A549 (cell line): ENCODE measurements at regions not wholly inside any gene's neighbourhood (a gene's known extent, or its start where the extent isn't known, plus 50 kb on each side); places are given as distances from the start of the nearest gene placed in this dataset.

Experiments
- ATAC-seq, 2 experiments: fragments of 200-7000 bp in 1 of 2; fragments of >200 bp in 1 of 2; cut with Nextera tagmentation in 1 of 2; cut with Tn5 transposase in 1 of 2; 3 replicates each; pipeline versions ENCODE4 v1.8.0 to v1.9.1; 2018 to 2020; ENCODE audit warnings: mild to moderate bottlenecking in 1 of 2, moderate library complexity in 1 of 2
- CTCF ChIA-PET: fragments of 300-600 bp; sonication (Branson Sonifier 250); formaldehyde crosslinking; extraction: SDS; loops from one replicate; lab custom pipeline; 2021; ENCODE audit warnings: antibody characterized with exemption, inconsistent platforms; lab: Yijun Ruan, JAX
- POLR2A ChIA-PET: fragments of 350-600 bp; formaldehyde crosslinking; extraction: SDS; loops from one replicate; lab custom pipeline; 2021; ENCODE audit warnings: antibody characterized with exemption, inconsistent platforms; lab: Yijun Ruan, JAX
- DNase-seq, 2 experiments: peaks; one replicate each; pipeline versions ENCODE4 v3.0.0 to v3.0.0-alpha.2; 2011 to 2016; ENCODE audit warnings: low read depth in 1 of 2, low spot score in 1 of 2
- FAIRE-seq: peaks from 2 replicates; lab custom pipeline; 2011; peaks lifted over from hg19 to GRCh38; lab: Jason Lieb, UNC
- H3K27ac ChIP-seq, 2 experiments: fragments of >200 bp; sonication (Bioruptor Twin); formaldehyde crosslinking; 3 replicates each; pipeline ENCODE4 v1.5.1; 2016 to 2017
- H3K4me1 ChIP-seq: fragments of >200 bp; sonication (Bioruptor Twin); formaldehyde crosslinking; 3 replicates; pipeline ENCODE4 v1.6.1; 2016
- H3K4me2 ChIP-seq: fragments of >200 bp; sonication (Bioruptor Twin); formaldehyde crosslinking; 3 replicates; pipeline ENCODE4 v1.6.1; 2016
- H3K4me3 ChIP-seq: fragments of >200 bp; sonication (Bioruptor Twin); formaldehyde crosslinking; 3 replicates; pipeline ENCODE4 v1.5.1; 2016
- H3K9me3 ChIP-seq: fragments of >200 bp; sonication (Bioruptor Twin); formaldehyde crosslinking; 3 replicates; pipeline ENCODE4 v1.6.1; 2016
- ATOH8 ChIP-seq: fragments of 250-450 bp; sonication (Bioruptor Pico); IDR thresholded peaks from 2 replicates; pipeline ENCODE4 v1.5.0; 2020; ENCODE audit warnings: low read depth, mild to moderate bottlenecking, moderate library complexity
- BCL3 ChIP-seq: fragments of >200 bp; sonication (Bioruptor Twin); formaldehyde crosslinking; IDR thresholded peaks from 3 replicates; pipeline ENCODE4 v1.6.1; 2016
- CEBPB ChIP-seq, 2 experiments: fragments of >200 bp in 1 of 2; sonication (Bioruptor Twin) in 1 of 2; formaldehyde crosslinking in 1 of 2; IDR thresholded peaks; 2 replicates each; pipeline ENCODE4 v1.6.1; 2012 to 2016
- CTCF ChIP-seq: fragments of >200 bp; sonication (Bioruptor Twin); formaldehyde crosslinking; IDR thresholded peaks from 3 replicates; pipeline ENCODE4 v1.5.1; 2016
- E2F6 ChIP-seq: IDR thresholded peaks from 2 replicates; pipeline ENCODE4 v1.6.1; 2012; ENCODE audit warnings: low read depth, borderline replicate concordance
- EP300 ChIP-seq, 2 experiments: fragments of >200 bp; sonication (Bioruptor Twin); formaldehyde crosslinking; IDR thresholded peaks; 2 replicates in 1 of 2; 3 replicates in 1 of 2; pipeline ENCODE4 v1.6.1; 2016 to 2017
- ESRRA ChIP-seq: fragments of 150-350 bp; IDR thresholded peaks from 2 replicates; pipeline ENCODE4 v1.6.1; 2014; ENCODE audit warnings: mild to moderate bottlenecking, low read length, borderline replicate concordance
- FOSL2 ChIP-seq, 2 experiments: fragments of 450-650 bp in 1 of 2; fragments of >200 bp in 1 of 2; sonication (Bioruptor Twin) in 1 of 2; formaldehyde crosslinking; IDR thresholded peaks; 2 replicates each; pipeline versions ENCODE4 v1.5.0 to v1.6.1; 2016 to 2020; ENCODE audit warnings: mild to moderate bottlenecking in 1 of 2, moderate library complexity in 1 of 2
- FOXS1 ChIP-seq: fragments of 250-450 bp; sonication (Bioruptor Pico); IDR thresholded peaks from 2 replicates; pipeline ENCODE4 v1.5.0; 2020; ENCODE audit warnings: mild to moderate bottlenecking, moderate library complexity
- HDAC2 ChIP-seq: fragments of 200-600 bp; sonication (generic); IDR thresholded peaks from 2 replicates; pipeline ENCODE4 v1.6.1; 2016
- HES2 ChIP-seq: fragments of >200 bp; sonication (Bioruptor Twin); formaldehyde crosslinking; IDR thresholded peaks from 2 replicates; pipeline ENCODE4 v1.6.1; 2016
- HOXA7 ChIP-seq: fragments of 250-450 bp; sonication (Bioruptor Pico); IDR thresholded peaks from 2 replicates; pipeline ENCODE4 v1.5.0; 2020; ENCODE audit warnings: mild to moderate bottlenecking, moderate library complexity
- HOXB5 ChIP-seq: fragments of 250-450 bp; sonication (Bioruptor Pico); IDR thresholded peaks from 2 replicates; pipeline ENCODE4 v1.5.0; 2020; ENCODE audit warnings: mild to moderate bottlenecking, moderate library complexity
- JUN ChIP-seq, 2 experiments: fragments of >200 bp; sonication (Bioruptor Twin); formaldehyde crosslinking; IDR thresholded peaks; 2 replicates in 1 of 2; 3 replicates in 1 of 2; pipeline ENCODE4 v1.6.1; 2016 to 2017
- MAFK ChIP-seq: fragments of 450-650 bp; IDR thresholded peaks from 2 replicates; pipeline ENCODE4 v1.6.1; 2014; ENCODE audit not compliant: partially characterized antibody
- MAX ChIP-seq: IDR thresholded peaks from 2 replicates; pipeline ENCODE4 v1.6.1; 2012
- MAZ ChIP-seq: fragments of 150-350 bp; IDR thresholded peaks from 2 replicates; pipeline ENCODE4 v1.6.1; 2014; ENCODE audit warnings: antibody characterized with exemption, low read depth, low read length, borderline replicate concordance
- POLR2A ChIP-seq: IDR thresholded peaks from 2 replicates; pipeline ENCODE4 v1.6.1; 2012; ENCODE audit warnings: mild to moderate bottlenecking, low read length
- RCOR1 ChIP-seq: fragments of 150-350 bp; IDR thresholded peaks from 2 replicates; pipeline ENCODE4 v1.6.1; 2014; ENCODE audit warnings: antibody characterized with exemption, low read length, low read depth
- REST ChIP-seq: fragments of 200-600 bp; sonication (generic); IDR thresholded peaks from 2 replicates; pipeline ENCODE4 v1.6.1; 2016; ENCODE audit warnings: antibody characterized with exemption, mild to moderate bottlenecking, moderate library complexity
- RNF2 ChIP-seq: fragments of 200-600 bp; sonication (generic); IDR thresholded peaks from 2 replicates; pipeline ENCODE4 v1.6.1; 2016; ENCODE audit warnings: low read depth, mild to moderate bottlenecking, antibody characterized with exemption, moderate library complexity, borderline replicate concordance
- SREBF2 ChIP-seq: fragments of 450-650 bp; IDR thresholded peaks from 2 replicates; pipeline ENCODE4 v1.6.1; 2014; ENCODE audit warnings: mild to moderate bottlenecking, moderate library complexity
- ZSCAN20 ChIP-seq: fragments of 250-450 bp; sonication (Bioruptor Pico); IDR thresholded peaks from 2 replicates; pipeline ENCODE4 v1.8.0; 2022; ENCODE audit warnings: mild to moderate bottlenecking, moderate library complexity
- WGBS: methylation state at CpG from one replicate; pipeline ENCODE4 v1.1.6; 2017; ENCODE audit errors: missing lambda C conversion rate; 5-methylcytosine and 5-hydroxymethylcytosine counted together

GRCh38 chr5:57538341-57538955 is 55.8 kb upstream of the ACTBL2 start:
- 0 out of 3 replicates have a peak, but pooled peaks cover 3% of the 10 kb centered on the region for H3K4me1 ChIP-seq
- no peak overlapping the region for H3K4me3 ChIP-seq
- TF ChIP-seq BCL3 (no peak), REST (no peak), E2F6 (no peak), HOXB5 (CRISPR knock-in tag) (no peak), MAX (no peak), SREBF2 (no peak), MAZ (no peak), FOSL2 (IDR thresholded peaks at IDR 0.05) (no peak), FOSL2 (CRISPR knock-in tag; IDR thresholded peaks at IDR 0.05) (no peak), ZSCAN20 (CRISPR knock-in tag) (no peak), HOXA7 (no peak), HES2 (no peak)
- ChIA-PET CTCF (interaction anchor here (0.6 to 1.6 kb wide), 2 partner anchors 241 to 416 kb away, joined by 3 to 5 read pairs; no protein-coding TSS in a partner anchor), POLR2A (no interaction called here)
- no peak overlapping the region for H3K4me2 ChIP-seq
- WGBS, result 55% methylated on average over 7 of the region's 7 CpGs
- no peak overlapping the region for H3K27ac ChIP-seq
- ATAC-seq (no peak), DNase-seq (peak in 1 of 2 experiments; percentile 16), FAIRE-seq (no peak)
- H3K9me3 ChIP-seq, result no peaks in the 10 kb centered on the region

GRCh38 chr5:57537811-57538210 is 55.2 kb upstream of the ACTBL2 start:
- Histone ChIP-seq H3K27ac (no peak overlapping the region), H3K4me3 (no peak overlapping the region), H3K4me2 (no peak overlapping the region), H3K9me3 (no peaks in the 10 kb centered on the region), H3K4me1 (0 out of 3 replicates have a peak, but pooled peaks cover 3% of the 10 kb centered on the region)
- no peak for DNase-seq
- ChIA-PET POLR2A (no interaction called here), CTCF (interaction anchor here (0.6 to 1.6 kb wide), 2 partner anchors 242 to 415 kb away, joined by 3 to 5 read pairs; no protein-coding TSS in a partner anchor)
- 65% methylated on average over 2 of the region's 2 CpGs for WGBS
- no peak for FAIRE-seq
- ATAC-seq, result no peak
- TF ChIP-seq FOSL2 (IDR thresholded peaks at IDR 0.05) (no peak), FOSL2 (CRISPR knock-in tag; IDR thresholded peaks at IDR 0.05) (no peak), JUN (IDR thresholded peaks at IDR 0.05) (no peak), EP300 (IDR thresholded peaks at IDR 0.05) (no peak), HOXA7 (no peak), FOXS1 (CRISPR knock-in tag) (no peak), POLR2A (no peak), RNF2 (no peak), BCL3 (no peak), ATOH8 (CRISPR knock-in tag) (no peak), CTCF (no peak), CEBPB (IDR thresholded peaks at IDR 0.05) (no peak), ESRRA (no peak), E2F6 (no peak), HDAC2 (no peak), MAFK (no peak), RCOR1 (no peak), ZSCAN20 (CRISPR knock-in tag) (no peak)
